Fibroblast of skin of right quadriceps (primary cell): ENCODE measurements at regions not wholly inside any gene's neighbourhood (a gene's known extent, or its start where the extent isn't known, plus 50 kb on each side); places are given as distances from the start of the nearest gene placed in this dataset.

Source experiments
- DNase-seq: peaks from one replicate; pipeline ENCODE4 v3.0.0-alpha.2; 2013

DNA sequence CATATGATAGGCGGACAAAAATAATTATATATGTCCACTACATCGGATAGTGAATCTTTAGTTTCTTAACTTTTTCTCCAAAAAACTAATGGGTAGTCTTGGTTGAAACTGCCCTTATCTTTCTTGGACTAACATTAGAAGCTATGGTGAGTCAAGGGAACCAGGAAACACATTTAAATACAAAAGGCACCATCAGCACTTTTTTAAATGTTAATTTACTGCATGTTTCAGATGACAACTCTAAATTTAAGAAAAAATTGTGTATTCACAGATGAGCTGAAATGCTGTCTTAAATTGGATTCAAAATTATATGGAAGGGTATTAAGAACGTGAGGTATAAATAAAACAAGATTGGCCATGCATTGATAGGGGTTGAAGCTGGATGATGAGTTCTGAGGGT, 75.6 kb upstream of the CERS6 start:
- no peak for DNase-seq

DNA sequence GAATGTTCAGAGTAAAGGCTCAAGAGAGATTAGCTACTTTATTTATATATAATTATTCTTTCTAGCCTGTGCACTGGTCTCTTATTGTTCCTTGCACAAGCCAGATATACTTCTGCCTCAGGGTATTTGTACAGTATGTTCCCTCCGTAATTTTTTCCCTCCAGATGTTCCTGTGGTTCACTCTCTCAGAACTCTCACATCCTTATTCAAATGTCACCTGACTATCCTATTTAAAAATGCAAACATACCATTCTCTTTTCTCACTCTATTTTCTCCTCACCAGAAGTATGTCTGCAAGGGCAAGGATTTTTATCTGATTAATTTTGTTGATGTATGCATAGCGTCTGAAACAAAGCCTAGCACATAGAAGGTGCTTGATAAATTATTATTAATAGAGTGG, 64.0 kb upstream of the CERS6 start:
- DNase-seq = no peak

DNA sequence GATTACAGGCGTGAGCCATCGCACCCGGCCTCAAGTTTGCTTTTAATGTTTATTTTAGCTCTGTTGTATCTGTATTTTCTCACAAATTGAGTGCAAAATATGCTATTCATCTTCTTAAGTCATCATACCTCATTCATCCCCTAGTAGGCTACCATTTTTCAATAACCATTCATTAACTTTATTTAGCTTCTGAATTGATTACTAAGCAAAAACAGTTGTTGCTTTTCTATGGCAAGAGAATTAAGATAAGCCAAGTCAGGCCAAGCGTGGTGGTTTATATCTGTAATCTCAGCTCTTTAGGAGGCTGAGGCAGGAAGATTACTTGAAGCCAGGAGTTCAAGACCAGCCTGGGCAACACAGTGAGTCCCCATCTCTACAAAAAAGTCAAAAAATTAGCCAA, 63.3 kb upstream of the CERS6 start:
- no peak for DNase-seq

DNA sequence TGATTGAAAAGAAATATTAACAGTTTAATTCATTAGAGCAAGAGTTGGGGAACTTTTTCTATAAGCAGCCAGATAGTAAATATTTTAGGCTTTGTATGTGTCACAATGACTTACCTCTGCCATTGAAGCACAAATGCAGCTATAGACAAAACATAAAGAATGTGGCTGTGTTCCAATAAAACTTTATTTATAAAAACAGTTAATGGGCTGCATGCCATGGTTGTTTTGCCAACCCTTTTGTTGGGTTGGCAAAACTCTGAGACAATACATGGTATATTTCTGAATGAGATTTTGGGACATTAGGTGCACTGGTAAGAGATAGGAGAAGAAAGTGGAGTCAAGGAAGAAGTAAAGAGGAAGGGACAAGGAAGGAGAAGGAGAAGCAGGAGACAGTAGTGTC, 61.8 kb upstream of the CERS6 start:
- no peak for DNase-seq

DNA sequence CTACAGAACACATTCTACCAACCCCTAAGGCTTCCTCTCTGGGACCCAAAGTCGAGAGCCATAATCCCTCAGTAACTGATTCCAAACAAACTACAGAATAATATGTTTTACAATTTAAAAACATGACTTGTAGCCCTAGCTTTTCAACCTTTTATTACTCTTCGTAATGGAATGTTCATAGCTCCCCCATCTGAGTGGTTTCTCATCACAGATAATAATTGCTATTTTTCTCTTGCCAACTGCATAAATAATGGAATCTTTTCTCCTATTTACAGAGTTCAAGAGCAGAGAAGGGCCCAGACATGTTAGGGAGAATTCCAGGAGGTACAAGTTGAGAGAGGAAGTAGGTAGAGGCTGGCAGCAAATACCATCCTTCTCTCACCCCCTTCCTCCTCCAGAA, 59.9 kb upstream of the CERS6 start:
- peak; percentile 10 for DNase-seq

DNA sequence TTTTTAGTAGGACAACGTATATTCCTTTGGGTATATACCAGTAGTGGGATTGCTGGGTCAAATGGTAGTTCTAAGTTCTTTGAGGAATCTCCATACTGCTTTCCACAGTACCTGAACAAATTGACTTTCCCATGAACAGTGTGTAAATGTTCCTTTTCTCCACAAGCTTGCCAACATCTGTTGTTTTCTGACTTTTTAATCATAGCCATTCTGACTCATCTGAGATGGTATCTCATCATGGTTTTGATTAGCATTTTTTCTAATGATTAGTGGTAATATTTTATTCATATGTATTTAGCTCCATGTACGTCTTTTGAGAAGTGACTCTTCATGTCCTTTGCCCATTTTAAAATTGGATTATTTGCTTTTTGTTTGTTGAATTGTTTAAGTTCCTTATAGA, 58.4 kb upstream of the CERS6 start:
- DNase-seq = peak; percentile 4

DNA sequence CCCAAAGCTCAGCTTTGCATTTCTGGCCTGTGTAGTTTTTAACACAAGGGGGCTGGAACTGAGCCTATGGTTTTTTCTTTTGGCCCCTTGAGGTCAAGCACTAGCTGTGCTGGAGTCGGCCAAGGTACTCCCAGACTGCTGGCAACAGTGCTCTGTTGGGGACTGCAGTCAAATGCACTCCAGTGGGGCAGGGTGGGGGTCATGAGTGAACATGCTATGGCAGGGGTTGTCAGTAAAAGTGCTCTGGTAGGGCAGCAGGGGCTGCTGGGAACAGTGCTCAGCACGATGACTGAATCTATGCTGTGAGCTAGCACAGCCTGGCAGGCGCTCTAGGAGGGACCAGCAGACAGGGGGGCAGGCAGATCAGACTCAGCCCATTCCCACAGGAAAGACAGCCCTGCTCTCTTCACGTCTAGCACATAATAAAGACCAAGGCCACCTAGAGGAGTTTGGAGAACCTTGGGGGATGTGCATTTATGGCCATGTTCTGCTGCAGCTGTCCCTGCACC, 55.0 kb upstream of the CERS6 start:
- no peak for DNase-seq

DNA sequence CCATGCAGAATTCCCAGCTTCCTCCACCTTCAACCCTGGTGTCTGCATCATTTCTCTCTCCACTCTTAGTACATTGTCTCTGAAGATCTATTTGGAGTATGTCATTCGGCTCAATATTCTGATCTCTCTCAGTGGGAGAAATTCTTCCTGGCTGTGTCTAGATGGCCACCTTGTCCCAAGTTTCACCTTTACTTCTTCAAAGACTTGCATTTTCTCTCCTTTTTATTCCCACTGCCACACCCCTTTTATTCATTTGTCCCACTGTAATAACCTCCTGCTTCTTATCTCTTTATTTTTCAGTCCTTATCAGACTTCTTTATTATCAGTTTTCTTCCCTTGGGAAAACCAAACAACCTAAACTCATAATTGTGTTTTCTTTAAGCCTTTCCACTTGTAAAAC, 54.3 kb upstream of the CERS6 start:
- DNase-seq = no peak

DNA sequence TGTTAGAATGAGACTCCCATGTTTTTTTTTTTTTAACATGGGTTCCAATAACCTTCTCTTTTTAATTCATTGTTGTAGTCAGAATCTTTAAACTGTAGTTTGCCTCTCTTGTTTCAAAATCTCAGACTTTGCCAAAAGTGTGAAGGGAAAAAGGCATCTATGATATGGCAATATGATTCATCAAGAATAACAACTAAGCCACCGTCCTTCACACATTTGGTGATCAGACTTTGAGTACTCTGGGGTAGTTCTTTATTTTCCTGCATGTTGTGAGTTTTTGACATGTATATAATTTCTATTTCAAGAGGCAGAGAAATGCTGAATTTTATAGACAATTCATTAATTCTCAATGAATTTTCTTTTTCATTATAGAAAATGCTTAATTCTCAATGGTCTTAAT, 53.5 kb upstream of the CERS6 start:
- no peak for DNase-seq

DNA sequence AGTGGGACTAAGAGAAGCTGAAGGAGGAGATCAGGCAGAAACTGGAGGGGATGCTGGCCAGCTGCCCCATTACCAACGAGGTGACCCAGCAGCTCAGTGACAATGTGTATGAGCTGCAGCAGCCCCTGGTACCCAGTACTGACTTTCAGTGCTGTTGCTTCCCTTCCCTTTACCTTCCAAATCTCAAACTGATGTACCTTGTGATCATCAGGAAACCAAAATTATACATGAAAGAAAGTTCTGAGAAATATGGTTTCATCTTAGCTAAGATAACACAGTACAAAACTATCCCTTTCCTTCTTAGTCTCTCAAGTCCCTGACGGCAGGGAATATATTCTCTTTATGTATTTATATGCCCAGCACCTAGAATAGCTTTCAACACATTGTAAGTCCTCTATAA, 52.3 kb upstream of the CERS6 start:
- DNase-seq = no peak

DNA sequence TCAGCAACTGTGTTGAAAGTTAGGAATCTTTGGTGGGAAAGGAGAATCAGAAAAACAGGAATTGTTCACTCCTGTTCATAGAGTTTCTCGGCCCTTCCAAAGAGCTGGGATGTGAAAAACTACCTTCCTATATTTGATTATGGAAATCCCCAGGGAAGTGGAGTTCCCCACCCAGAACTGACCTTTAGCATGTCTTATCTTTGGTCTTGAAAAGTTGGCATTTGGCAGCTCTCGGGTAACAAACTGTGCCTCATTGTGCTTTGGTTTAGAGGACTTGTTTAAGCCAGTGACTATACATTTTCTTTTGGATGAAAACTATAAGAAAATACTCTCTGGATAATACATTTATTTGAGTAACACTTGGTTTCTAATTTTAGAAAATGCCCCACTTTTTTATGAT, 51.3 kb upstream of the CERS6 start:
- no peak for DNase-seq
